K562 (cell line): ENCODE measurements at regions not wholly inside any gene's neighbourhood (a gene's known extent, or its start where the extent isn't known, plus 50 kb on each side); places are given as distances from the start of the nearest gene placed in this dataset.

ENCODE experiments used
- ATAC-seq: fragments of 200-7000 bp; cut with Tn5 transposase; 3 replicates; pipeline ENCODE4 v1.9.1; 2020; ENCODE audit warnings: moderate library complexity
- BruUV-seq: library from RNA; stranded (reverse); fragments of 400-500 nt; replicated peaks from 2 replicates; lab custom pipeline; 2021; lab: Mats Ljungman, UMichigan
- CTCF ChIA-PET: fragments of 300-600 bp; formaldehyde crosslinking; extraction: SDS; loops from one replicate; lab custom pipeline; 2021; ENCODE audit warnings: low intra/inter-chr PET ratio; lab: Yijun Ruan, JAX
- POLR2A ChIA-PET: fragments of 300-600, 350-650 bp; sonication (Branson Sonifier 250); formaldehyde crosslinking; extraction: SDS; loops from one replicate; lab custom pipeline; 2021; ENCODE audit warnings: antibody characterized with exemption, inconsistent platforms; lab: Yijun Ruan, JAX
- DNase-seq, 4 experiments: peaks; one replicate each; pipeline versions ENCODE4 v3.0.0 to v3.0.0-alpha.2; 2011 to 2018; ENCODE audit warnings: low spot score in 3 of 4, mixed read lengths in 3 of 4; ENCODE audit errors: extremely low read depth in 1 of 4
- FAIRE-seq: peaks from 2 replicates; lab custom pipeline; 2011; peaks lifted over from hg19 to GRCh38; lab: Jason Lieb, UNC
- H2AFZ ChIP-seq: 2 replicates; pipeline ENCODE4 v1.6.0; 2011; ENCODE audit warnings: low read depth, low read length, control low read depth, inconsistent platforms
- H3K27ac ChIP-seq: fragments of 200-600 bp; 3 replicates; pipeline ENCODE4 v1.8.0; 2011; ENCODE audit warnings: low read depth, mild to moderate bottlenecking, control low read depth, inconsistent platforms, low read length, moderate library complexity, mixed read lengths; ENCODE audit errors: extremely low read depth
- H3K27me3 ChIP-seq, 2 experiments: fragments of 300-600 bp in 1 of 2; 2 replicates in 1 of 2; 3 replicates in 1 of 2; pipeline versions ENCODE4 v1.6.0 to v1.8.0; 2011; ENCODE audit warnings: inconsistent platforms in 2 of 2, low read length in 2 of 2, mild to moderate bottlenecking in 1 of 2, mixed read lengths in 1 of 2, moderate library complexity in 1 of 2; ENCODE audit not compliant: control insufficient read depth in 2 of 2, insufficient read depth in 2 of 2
- H3K36me3 ChIP-seq: fragments of 300-600 bp; 3 replicates; pipeline ENCODE4 v1.8.0; 2011; ENCODE audit warnings: mild to moderate bottlenecking, low read length, inconsistent platforms; ENCODE audit not compliant: control insufficient read depth, insufficient read depth
- H3K4me1 ChIP-seq, 2 experiments: fragments of 200-600 bp in 1 of 2; replicated peaks in 1 of 2; 2 replicates in 1 of 2; 3 replicates in 1 of 2; pipeline versions ENCODE4 v1.5.1 to v1.8.0; 2011; ENCODE audit warnings: inconsistent platforms in 2 of 2, low read length in 2 of 2, mild to moderate bottlenecking in 1 of 2, mixed read lengths in 1 of 2, moderate library complexity in 1 of 2; ENCODE audit not compliant: control insufficient read depth in 2 of 2, insufficient read depth in 2 of 2
- H3K4me2 ChIP-seq: 2 replicates; pipeline ENCODE4 v1.6.1; 2011; ENCODE audit warnings: low read length, control low read depth, inconsistent platforms, mixed read lengths; ENCODE audit not compliant: insufficient read depth
- H3K4me3 ChIP-seq: fragments of 200-600 bp; sonication (generic), shearing (Covaris generic); 2 replicates; pipeline ENCODE4 v1.5.1; 2016; ENCODE audit warnings: control low read depth, inconsistent platforms
- H3K79me2 ChIP-seq: fragments of 200-600 bp; 3 replicates; pipeline ENCODE4 v1.8.0; 2011; ENCODE audit warnings: low read length, inconsistent platforms; ENCODE audit not compliant: control insufficient read depth, insufficient read depth
- H3K9ac ChIP-seq, 2 experiments: 2 replicates each; pipeline versions ENCODE4 v1.6.0 to v1.6.1; 2011; ENCODE audit warnings: low read depth in 2 of 2, low read length in 2 of 2, control low read depth in 1 of 2, inconsistent platforms in 1 of 2, mild to moderate bottlenecking in 1 of 2, mixed read lengths in 1 of 2; ENCODE audit not compliant: insufficient read depth in 1 of 2
- H3K9me1 ChIP-seq: one replicate; pipeline ENCODE4 v1.6.0; 2011; ENCODE audit warnings: inconsistent platforms, mild to moderate bottlenecking, low read length, moderate library complexity; ENCODE audit not compliant: control insufficient read depth, insufficient read depth
- H3K9me3 ChIP-seq: replicated peaks from 2 replicates; pipeline ENCODE4 v1.5.1; 2011; ENCODE audit warnings: low read depth, low read length, inconsistent platforms; ENCODE audit not compliant: control insufficient read depth, insufficient read depth
- H4K20me1 ChIP-seq: replicated peaks from 2 replicates; pipeline ENCODE4 v1.6.1; 2011; ENCODE audit warnings: low read length, inconsistent platforms, mixed read lengths; ENCODE audit not compliant: control insufficient read depth, insufficient read depth
- ARID4B ChIP-seq: sonication (generic); formaldehyde crosslinking; IDR thresholded peaks from 2 replicates; pipeline ENCODE4 v1.8.0; 2022; ENCODE audit warnings: mild to moderate bottlenecking, missing genetic modification reagents
- FOXJ3 ChIP-seq: sonication (generic); formaldehyde crosslinking; IDR thresholded peaks from 2 replicates; pipeline ENCODE4 v1.4.0; 2020; ENCODE audit warnings: mild to moderate bottlenecking, missing genetic modification reagents
- GATAD2A ChIP-seq: fragments of 450-650 bp; IDR thresholded peaks from 2 replicates; pipeline ENCODE4 v1.6.1; 2017
- KLF10 ChIP-seq: fragments of 250-450 bp; sonication (Bioruptor Pico); IDR thresholded peaks from 2 replicates; pipeline ENCODE4 v1.6.1; 2021; ENCODE audit warnings: matching md5 sums
- MTA3 ChIP-seq: fragments of 450-650 bp; formaldehyde crosslinking; IDR thresholded peaks from 2 replicates; pipeline ENCODE4 v1.6.1; 2017; ENCODE audit warnings: mild to moderate bottlenecking, borderline replicate concordance
- NR3C1 ChIP-seq: sonication (generic); formaldehyde crosslinking; IDR thresholded peaks from 2 replicates; pipeline ENCODE4 v1.8.1; 2022; ENCODE audit warnings: missing genetic modification reagents
- PRMT5 ChIP-seq: sonication (generic); formaldehyde crosslinking; IDR thresholded peaks from 2 replicates; pipeline ENCODE4 v1.5.0; 2020; ENCODE audit warnings: missing genetic modification reagents
- RBM34 ChIP-seq: fragments of 200-400 bp; formaldehyde crosslinking; IDR thresholded peaks from 2 replicates; pipeline ENCODE4 v1.6.1; 2018; ENCODE audit warnings: low read length, borderline replicate concordance; ENCODE audit not compliant: insufficient read depth
- STAT5A ChIP-seq: IDR thresholded peaks from 2 replicates; pipeline ENCODE4 v1.6.1; 2012; ENCODE audit warnings: low read length, inconsistent platforms, borderline replicate concordance
- USF1 ChIP-seq: sonication (generic); formaldehyde crosslinking; IDR thresholded peaks from 2 replicates; pipeline ENCODE4 v1.9.0; 2022; ENCODE audit warnings: mild to moderate bottlenecking, missing genetic modification reagents
- ZNF707 ChIP-seq: fragments of 250-450 bp; sonication (Bioruptor Pico); conservative IDR thresholded peaks from 2 replicates; pipeline ENCODE4 v1.8.0; 2022; ENCODE audit warnings: inconsistent platforms, mild to moderate bottlenecking, moderate library complexity
- ZZZ3 ChIP-seq: fragments of 450-650 bp; IDR thresholded peaks from 2 replicates; pipeline ENCODE4 v1.6.1; 2016; ENCODE audit warnings: antibody characterized with exemption, mild to moderate bottlenecking, moderate library complexity
- WGBS: fragments of 100-300 bp; shearing (Covaris generic); methylation state at CpG from one replicate; pipeline ENCODE4 v1.1.6; 2016; ENCODE audit warnings: low coverage, mixed read lengths; ENCODE audit not compliant: insufficient coverage; ENCODE audit errors: missing lambda C conversion rate; 5-methylcytosine and 5-hydroxymethylcytosine counted together
- in situ Hi-C: fragments of 300-500 bp; cut with MboI; formaldehyde crosslinking; loops from 4 replicates; pipeline ENCODE4 v1.15.0; 2018; ENCODE audit warnings: inconsistent platforms, mixed read lengths
- intact Hi-C: fragments of 100-400 bp; cut with micrococcal nuclease; formaldehyde crosslinking; loops from 2 replicates; pipeline ENCODE4 v1.14.2; 2022
- TF ChIP-seq, protein P1 (sequence below), 3 experiments: fragments of 200-800 bp in 1 of 3; sonication (Bioruptor generic) in 1 of 3; sonication (generic) in 1 of 3; formaldehyde crosslinking in 1 of 3; IDR thresholded peaks; 2 replicates each; pipeline versions ENCODE4 v1.6.1 to v1.8.0; 2016 to 2022; ENCODE audit warnings: mild to moderate bottlenecking in 2 of 3, missing compliant biosample characterization in 2 of 3, missing genetic modification characterization in 2 of 3, missing genetic modification reagents in 1 of 3
- TF ChIP-seq, protein P2 (sequence below), 2 experiments: fragments of 450-650 bp; IDR thresholded peaks; 2 replicates each; pipeline ENCODE4 v1.6.1; 2018; ENCODE audit warnings: mild to moderate bottlenecking in 2 of 2, low read depth in 1 of 2; ENCODE audit not compliant: partially characterized antibody in 2 of 2

GRCh38 chr13:56837161-56837560 lies 303.6 kb upstream of the PRR20A start:
- 7% methylated on average over 2 of the region's 2 CpGs for WGBS
- ATAC-seq (no peak), FAIRE-seq (no peak), DNase-seq (no peak)
- H2AFZ ChIP-seq = no peak overlapping the region
- ChIA-PET POLR2A (no interaction called here), CTCF (no interaction called here)
- no peaks in the 10 kb centered on the region for H3K9me1 ChIP-seq
- no peak overlapping the region for H3K4me2 ChIP-seq
- H3K36me3 ChIP-seq = no peaks in the 10 kb centered on the region
- BruUV-seq = no TSS peak
- no peaks in the 10 kb centered on the region for H3K4me1 ChIP-seq
- intact Hi-C loops (no loop called here), in situ Hi-C loops (no loop called here)
- H3K9ac ChIP-seq = no peak overlapping the region
- H3K27me3 ChIP-seq = no peaks in the 10 kb centered on the region
- H3K79me2 ChIP-seq = no peaks in the 10 kb centered on the region
- H4K20me1 ChIP-seq = no peaks in the 10 kb centered on the region
- H3K27ac ChIP-seq = no peak overlapping the region
- no peaks in the 10 kb centered on the region for H3K9me3 ChIP-seq
- H3K4me3 ChIP-seq = no peak overlapping the region
- TF ChIP-seq GATAD2A = no peak
- no peak for TF ChIP-seq FOXJ3 (CRISPR knock-in tag)
- TF ChIP-seq USF1 (CRISPR knock-in tag) = no peak
- no peak for TF ChIP-seq ZZZ3
- no peak for TF ChIP-seq KLF10 (CRISPR knock-in tag)
- TF ChIP-seq ARID4B (CRISPR knock-in tag) = no peak
- no peak for TF ChIP-seq PRMT5 (CRISPR knock-in tag)
- no peak for TF ChIP-seq RBM34
- no peak for TF ChIP-seq ZNF707 (CRISPR knock-in tag)
- TF ChIP-seq STAT5A = no peak
- TF ChIP-seq, protein P1, sequence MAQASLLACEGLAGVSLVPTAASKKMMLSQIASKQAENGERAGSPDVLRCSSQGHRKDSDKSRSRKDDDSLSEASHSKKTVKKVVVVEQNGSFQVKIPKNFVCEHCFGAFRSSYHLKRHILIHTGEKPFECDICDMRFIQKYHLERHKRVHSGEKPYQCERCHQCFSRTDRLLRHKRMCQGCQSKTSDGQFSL (CRISPR knock-in tag; IDR thresholded peaks at IDR 0.05) = no peak
- TF ChIP-seq, protein P1 (tag; IDR thresholded peaks at IDR 0.05) = no peak
- no peak for TF ChIP-seq MTA3
- no peak for TF ChIP-seq NR3C1 (CRISPR knock-in tag)
- TF ChIP-seq, protein P2, sequence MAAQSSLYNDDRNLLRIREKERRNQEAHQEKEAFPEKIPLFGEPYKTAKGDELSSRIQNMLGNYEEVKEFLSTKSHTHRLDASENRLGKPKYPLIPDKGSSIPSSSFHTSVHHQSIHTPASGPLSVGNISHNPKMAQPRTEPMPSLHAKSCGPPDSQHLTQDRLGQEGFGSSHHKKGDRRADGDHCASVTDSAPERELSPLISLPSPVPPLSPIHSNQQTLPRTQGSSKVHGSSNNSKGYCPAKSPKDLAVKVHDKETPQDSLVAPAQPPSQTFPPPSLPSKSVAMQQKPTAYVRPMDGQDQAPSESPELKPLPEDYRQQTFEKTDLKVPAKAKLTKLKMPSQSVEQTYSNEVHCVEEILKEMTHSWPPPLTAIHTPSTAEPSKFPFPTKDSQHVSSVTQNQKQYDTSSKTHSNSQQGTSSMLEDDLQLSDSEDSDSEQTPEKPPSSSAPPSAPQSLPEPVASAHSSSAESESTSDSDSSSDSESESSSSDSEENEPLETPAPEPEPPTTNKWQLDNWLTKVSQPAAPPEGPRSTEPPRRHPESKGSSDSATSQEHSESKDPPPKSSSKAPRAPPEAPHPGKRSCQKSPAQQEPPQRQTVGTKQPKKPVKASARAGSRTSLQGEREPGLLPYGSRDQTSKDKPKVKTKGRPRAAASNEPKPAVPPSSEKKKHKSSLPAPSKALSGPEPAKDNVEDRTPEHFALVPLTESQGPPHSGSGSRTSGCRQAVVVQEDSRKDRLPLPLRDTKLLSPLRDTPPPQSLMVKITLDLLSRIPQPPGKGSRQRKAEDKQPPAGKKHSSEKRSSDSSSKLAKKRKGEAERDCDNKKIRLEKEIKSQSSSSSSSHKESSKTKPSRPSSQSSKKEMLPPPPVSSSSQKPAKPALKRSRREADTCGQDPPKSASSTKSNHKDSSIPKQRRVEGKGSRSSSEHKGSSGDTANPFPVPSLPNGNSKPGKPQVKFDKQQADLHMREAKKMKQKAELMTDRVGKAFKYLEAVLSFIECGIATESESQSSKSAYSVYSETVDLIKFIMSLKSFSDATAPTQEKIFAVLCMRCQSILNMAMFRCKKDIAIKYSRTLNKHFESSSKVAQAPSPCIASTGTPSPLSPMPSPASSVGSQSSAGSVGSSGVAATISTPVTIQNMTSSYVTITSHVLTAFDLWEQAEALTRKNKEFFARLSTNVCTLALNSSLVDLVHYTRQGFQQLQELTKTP (IDR thresholded peaks at IDR 0.05; ENCODE audit: low read depth in 1 of 2, partially characterized antibody in 2 of 2) = no peak
